Inflammatory macrophage (primary cell): ENCODE measurements at regions not wholly inside any gene's neighbourhood (a gene's known extent, or its start where the extent isn't known, plus 50 kb on each side); places are given as distances from the start of the nearest gene placed in this dataset.

Experiments
- DNase-seq, 2 donors: peaks; one replicate each; pipeline ENCODE4 v3.0.0-alpha.2; 2020 to 2022

DNA sequence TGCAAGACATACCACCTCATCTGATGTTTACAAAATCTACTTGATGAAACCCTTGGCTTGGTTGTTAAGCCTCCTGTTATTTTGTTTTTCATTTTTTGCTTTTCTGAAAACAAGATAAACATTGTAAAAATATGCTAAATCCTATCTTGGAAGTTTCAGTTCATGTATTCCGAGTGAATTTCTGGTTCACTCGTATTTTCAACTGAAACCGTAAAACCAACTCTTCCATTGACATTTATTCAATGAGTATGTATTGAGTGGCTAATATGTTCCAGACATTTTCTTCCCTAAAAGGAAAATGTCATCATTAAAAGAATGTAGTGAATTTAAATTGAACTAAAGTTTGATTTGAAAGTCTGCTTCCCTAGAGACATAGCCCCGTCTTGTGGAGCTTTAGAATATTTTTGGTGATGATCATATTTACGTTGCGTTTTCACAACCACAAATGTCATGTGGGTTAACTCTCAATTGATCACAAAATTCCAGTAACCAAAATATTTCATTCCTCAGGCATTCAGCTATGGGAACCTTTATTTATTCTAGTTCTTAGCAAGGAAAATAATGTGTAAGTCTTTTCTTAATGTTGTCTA lies 204.2 kb downstream of the MBD2 start:
- no peak for DNase-seq

DNA sequence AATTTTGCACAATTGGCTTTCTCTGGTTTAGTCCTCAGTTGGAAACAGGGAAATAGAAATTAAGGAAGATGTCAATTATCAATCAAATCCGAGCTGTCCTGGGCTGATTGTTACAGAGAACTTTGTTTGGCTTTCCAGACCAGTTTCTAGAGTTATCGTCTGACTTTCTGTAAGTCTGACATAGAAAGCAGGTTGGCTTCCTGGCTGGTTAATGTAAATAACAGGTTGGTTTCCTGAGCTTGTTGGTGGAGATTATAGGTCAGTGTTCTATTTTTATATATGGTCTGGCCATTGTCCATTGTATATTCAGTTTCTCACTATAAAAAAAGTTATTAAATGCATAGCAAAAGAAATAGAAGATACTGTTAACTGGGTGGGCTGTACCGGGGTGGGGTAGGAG lies 204.8 kb downstream of the MBD2 start:
- DNase-seq: no peak

DNA sequence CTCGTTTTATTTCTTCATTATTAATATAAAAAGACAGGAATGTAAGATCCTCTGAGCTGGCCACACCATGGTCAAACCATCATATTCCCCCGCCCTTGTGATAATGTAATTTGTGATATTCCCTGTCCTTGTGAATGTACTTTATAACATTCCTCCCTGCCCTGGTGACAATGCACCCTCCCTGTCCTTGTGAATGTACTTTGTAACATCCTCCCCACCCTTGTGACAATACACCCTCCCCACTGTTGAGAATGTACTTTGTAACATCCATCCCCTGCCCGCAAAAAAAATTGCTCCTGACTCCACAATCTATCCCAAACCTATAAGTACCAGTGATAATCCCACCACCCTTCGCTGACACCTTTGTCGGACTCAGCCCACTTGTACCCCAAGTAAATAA lies 211.0 kb downstream of the MBD2 start:
- DNase-seq: no peak

DNA sequence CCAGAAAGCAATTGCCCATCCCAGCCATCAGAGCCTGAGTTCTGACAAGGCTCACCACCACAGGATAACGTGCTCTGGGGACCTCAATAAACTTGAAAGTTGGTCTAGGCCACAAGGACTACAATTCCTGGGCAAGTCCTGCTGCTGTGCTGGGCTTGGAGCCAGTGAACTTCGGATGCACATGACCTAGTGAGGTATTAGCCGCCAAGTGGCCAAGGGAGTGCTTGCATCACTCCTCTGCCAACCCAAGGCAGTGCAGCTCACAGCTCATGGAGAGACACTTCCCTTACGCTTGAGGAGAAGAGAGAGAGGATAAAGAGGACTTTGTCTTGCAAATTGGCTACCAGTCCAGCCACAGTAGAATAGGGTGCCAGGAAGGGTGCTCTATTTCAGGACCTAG lies 219.6 kb downstream of the MBD2 start:
- no peak for DNase-seq

DNA sequence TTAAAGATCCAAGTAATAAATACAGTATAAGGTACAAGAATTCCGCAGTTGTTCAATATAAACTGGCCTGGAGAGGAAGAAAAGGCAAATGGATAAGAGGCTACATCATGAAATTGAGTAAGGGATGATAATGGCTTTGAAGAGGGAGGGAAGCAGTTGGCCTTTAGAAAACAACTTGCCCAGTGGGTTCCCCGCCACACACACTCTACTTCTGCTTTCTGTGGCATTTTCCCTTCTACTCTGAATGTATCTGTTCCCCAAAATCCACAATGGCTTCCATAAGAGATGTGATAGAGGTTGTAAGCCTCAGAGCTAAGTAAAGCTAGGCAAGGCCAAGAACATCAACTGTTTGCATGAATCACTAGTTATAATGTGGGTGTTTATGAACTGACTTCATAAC lies 221.3 kb downstream of the MBD2 start:
- DNase-seq: no peak

DNA sequence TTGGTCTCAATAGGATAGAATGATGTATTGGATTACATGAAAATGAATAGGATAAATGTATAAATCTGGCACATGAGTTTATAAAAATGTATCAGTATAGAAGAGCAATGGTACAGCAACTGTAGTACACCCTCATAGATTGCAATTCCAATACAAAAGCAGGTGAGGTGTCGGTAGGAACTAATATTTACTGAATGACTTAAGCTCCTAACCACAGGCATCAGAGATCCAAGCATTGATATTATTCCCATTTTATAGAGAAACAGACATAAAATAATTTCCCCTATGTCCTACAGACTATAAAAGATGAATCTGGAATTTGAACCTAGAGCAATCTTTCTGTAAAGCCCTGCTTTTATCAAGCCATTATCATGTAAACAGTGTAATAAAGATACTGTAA lies 227.4 kb downstream of the MBD2 start:
- no peak for DNase-seq

DNA sequence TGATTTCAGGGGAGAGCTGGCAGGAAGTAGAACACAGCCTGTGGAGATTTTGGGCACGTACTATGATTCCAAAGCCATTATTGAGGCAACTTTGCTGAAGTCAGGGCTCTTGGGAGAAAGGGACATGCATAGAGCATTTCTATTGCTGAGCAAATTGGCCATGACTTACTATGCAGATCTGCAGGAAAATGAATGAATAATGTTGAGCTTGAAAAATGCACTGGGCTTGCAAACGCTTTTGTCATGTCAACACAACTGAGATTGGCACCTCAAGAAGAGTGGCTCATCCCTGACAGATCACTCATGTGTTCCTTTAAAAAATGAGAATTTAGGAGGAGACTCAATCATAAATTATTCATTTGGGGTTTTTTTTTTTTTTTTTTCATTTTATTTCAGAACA lies 230.5 kb downstream of the MBD2 start:
- no peak for DNase-seq

DNA sequence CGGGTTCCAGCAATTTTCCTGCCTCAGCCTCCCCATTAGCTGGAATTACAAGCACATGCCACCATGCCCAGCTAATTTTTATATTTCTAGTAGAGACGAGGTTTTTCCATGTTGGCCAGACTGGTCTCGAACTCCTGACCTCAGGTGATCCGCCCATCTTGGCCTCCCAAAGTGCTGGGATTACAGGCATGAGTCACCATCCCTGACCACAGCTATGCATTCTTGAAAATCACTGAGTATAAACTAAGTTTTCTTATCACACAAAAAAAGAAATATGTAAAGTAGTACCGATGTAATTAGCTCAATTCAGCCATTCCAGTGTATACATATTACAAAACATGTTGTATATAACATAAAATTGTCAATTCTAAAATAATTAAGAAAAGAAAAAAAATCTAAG lies 232.7 kb downstream of the MBD2 start:
- no peak for DNase-seq

DNA sequence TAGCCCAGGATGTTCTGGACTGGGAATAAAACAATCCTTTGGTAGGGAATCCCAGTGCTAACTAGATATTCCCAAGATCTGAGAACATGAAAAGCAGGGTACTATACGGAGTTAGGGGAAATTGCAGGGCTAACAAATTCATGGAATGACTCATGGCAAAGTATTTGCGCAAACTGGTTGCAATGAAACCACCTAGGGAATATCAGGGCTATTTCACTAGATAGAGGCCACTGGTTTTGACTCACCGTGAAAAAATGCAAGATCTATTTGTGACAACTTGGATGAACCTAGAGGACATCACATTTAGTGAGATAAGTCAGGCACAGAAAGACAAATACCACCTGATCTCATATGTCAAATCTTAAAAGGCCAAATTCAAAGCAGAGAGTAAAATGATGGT lies 233.3 kb downstream of the MBD2 start:
- DNase-seq: no peak

DNA sequence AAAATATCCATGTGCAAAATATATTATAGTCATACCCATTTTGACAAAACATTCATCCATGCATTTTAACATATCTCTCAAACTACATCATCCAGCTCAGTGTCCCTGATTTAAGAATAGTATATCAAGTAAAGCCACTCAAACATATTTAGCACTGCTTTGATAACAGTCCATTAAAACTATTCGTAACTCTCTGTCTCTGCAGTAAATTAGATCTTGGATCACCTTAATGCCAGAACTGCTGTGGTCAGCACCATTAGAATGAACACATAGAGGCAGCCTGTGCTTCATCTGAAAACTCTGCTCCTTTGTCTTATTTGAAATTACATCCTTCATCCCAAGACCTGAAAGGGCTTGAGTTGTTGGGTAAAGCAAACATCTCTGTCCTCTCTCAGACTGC lies 234.0 kb downstream of the MBD2 start:
- DNase-seq: no peak

DNA sequence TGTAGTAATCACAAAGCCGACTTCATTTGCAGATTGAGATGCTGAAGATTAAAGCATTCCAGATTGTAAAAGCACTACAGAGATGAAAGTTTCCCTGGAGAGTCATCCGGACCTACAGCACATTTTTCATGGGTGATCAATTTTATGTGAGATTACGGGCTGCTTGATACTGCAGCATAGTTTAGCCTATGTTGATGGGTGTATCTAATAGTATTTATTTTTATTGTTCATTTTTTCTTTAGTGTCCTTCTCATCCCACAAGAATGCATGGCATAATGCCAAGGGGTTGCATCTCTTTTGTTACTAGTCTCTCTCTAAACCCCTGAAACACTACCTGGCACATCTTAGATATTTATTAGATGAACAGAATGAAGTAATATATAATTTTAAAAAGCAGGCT lies 240.4 kb downstream of the MBD2 start:
- no peak for DNase-seq

DNA sequence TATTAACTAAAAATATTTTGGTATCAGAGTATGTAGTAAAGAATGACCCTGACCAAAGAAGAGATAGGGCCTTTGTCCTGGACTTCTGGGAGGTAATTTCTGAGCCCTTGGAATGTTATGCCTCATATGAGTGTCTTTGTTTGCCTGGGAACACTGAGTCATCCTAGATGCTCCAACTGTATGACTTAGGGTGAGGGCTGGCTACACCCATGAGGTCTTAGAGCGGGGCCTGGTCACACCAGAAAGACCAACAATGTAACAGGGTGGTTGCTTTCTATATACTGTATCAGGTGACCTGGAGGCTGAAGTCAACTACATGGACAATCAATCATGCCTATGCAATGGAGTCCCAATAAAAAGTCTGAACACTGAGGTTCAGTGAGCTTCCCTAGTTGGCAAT lies 253.1 kb downstream of the MBD2 start:
- no peak for DNase-seq

DNA sequence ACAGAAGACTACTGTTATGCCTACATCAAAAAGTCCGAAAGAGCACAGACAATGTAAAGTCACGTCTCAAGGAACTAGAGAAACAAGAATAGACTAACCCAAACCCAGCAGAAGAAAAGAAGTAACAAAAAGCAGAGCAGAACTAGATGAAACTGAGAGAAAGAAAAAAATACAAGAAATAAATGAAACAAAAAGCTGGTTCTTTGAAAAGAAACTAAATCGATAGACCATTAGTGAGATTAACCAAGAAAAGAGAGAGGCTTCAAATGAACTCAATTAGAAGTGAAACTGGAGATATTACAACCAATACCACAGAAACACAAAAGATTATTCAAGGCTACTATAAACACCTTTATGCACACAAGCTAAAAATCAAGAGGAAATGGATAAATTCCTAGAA lies 271.8 kb downstream of the MBD2 start:
- DNase-seq: no peak

DNA sequence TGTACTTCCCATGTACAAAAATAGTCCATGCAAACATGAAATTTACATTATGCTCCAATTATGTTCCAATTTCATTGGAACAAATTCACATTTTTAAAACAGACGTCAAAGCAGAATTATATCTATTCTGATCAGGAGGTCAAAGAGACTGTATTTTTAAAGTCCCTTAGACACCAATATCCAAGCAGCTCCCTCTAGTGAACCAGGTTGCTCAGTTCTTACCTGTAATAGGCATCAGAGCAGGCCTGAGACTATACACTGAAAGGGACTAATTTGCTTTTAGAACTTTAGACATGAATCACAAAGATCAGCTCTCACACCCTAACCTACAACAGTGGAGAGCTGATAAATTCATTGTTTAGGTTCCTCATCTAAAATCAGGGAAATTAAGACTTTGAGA lies 273.9 kb downstream of the MBD2 start:
- DNase-seq: no peak

DNA sequence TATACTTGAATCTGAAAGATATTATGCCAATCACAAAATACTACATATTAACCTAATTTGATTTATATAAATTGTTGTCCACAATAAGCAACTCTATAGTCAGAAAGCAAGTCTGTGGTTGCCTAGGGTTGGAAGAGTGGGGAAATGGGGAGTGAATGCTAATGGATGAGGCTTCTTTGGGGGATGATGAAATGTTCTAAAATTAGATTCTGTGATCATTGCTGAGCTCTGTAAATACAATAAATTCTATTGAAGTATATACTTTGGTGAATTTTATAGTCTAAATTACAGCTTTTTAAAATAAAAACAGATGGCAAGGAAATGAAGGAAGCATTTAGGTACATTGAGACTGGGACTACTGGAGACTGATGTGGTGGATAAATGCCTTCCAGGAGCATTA lies 275.5 kb downstream of the MBD2 start:
- DNase-seq: no peak

DNA sequence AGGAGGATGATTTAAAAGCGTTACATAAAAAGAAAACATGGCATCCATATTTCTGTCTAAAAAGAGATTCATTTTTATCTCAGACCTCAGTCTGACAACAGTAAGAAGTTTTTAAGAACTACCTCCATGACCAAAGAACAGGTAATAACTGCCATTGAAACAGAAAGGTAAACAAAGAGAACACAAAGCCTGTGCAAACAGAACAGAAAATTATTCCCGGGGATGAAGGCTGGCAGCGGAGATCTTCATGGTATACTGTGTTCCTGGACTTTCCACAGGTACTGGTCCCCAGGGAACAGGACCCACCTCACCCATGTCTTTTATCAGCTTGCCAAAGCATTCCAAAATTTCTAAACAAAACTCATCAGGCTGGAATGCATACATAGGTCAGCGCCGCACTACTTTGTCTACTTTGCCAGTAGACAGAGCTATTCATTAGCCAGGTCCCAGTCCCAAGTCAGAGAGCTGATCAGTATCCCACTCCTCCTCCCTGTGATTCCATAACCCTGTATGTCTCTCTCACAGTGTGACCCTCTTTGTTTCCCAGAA lies 277.3 kb downstream of the MBD2 start:
- no peak for DNase-seq

DNA sequence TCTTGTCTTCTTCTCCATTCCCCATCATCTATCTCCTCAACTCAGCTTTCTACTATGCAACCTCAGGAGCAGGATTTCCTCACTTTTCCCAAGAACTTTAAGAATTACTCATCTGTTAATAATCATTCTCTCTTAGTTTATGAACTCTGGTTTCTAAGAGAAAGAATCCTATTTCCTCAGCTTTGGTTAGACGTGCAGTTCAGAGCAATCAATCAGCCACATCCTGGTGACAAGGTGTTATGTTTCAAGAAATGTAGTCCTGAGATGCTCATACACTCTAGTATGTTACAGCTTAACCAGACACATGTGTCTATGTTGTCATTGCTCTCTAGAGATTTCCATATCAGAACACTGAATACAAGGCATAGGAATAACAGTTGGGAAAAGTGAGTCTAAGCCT lies 277.9 kb downstream of the MBD2 start:
- no peak for DNase-seq

DNA sequence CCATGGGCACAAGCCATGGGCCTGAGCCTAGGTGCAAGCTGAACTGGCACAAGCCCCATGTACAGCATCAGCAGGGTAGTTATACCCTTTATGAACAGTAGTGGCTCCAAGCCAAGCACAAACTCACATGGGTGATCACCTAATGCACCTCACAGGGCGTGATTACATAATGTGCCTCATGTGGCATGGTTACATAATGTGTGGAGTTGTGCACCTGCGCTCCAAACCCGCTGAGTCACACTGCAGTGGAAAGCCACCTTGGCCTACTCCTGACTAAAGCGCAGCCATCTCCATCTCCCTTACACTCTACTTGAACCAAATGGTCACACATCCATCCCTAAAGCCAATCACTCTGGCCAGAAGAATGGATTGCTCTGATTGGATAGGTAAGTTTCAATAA lies 279.7 kb downstream of the MBD2 start:
- no peak for DNase-seq

DNA sequence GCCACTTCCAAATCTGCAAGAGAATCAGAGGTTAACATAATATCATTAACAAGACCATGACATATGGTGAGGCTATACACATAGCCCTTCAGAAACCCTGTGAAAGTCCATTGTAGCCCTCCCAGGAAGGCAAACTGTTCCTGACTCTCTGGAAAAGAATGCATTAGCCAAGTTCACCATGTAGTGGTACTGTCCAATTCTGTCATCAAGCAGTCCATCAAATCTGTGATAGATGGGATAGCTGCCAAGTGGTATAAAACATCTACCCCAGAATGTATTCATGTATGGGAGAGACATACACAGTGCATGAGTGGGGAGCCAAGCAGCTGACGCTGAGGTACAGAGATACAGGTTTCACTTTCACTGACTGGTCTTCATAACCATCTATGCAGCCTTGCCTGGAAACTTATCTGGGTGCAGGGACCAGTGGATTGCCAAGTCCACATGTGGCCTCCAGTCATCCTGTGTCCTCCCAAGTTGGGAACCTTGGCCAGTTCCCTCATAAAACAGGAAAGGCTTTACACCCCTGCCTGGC lies 281.1 kb downstream of the MBD2 start:
- no peak for DNase-seq

DNA sequence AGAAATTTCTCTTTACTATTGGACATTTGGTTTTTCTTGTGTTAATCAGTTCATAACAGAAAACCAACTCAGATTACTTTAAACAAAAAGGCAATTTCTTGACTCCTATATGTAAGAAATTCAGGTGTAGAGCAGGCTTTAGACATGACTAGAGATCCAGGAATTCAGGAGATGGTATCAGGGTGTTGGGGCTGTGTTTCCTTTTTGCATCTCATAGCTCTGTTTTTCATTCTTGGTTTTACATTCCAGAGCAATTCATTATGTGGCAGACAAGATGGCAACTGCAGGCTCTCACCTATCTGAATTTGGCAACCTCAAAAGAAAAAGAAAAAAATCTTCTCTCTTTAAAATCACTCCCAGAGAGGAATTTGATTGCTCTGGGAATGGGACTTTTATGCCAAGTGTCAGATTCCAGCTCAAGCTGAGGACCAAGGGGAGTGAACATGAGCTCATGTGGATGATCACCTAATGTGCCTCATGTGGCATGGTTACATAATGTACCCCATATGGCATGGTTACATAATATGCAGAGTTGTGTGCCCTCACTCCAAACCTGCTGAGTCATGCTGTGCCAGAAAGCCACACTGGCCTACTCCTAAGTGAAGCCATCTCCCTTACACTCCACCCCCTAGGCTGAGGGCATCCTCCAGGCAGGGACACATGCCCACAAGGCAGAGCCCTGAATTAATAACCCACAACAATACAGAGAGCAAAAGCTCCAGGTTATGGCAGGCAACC lies 282.7 kb downstream of the MBD2 start:
- no peak for DNase-seq

DNA sequence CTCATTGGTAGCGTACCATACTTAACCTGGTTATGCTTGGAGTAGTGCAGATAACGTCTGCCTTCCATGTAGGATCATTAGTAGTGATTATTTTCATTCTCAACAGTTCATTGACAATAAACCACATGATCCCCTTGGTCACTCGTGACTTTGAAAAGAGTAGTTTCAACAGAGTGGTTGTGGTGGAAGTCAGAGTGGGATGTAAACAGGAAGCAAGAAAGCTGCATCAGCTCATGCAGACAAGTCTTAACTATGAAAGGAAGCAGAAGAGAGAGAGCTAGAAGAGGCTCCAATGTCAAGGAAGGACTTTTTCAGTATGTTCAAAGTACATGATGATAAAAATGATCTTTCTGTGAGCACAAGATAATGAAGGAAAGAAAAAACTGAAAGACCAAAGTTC lies 287.4 kb downstream of the MBD2 start:
- DNase-seq: peak in 1 of 2 donors; percentile 3

DNA sequence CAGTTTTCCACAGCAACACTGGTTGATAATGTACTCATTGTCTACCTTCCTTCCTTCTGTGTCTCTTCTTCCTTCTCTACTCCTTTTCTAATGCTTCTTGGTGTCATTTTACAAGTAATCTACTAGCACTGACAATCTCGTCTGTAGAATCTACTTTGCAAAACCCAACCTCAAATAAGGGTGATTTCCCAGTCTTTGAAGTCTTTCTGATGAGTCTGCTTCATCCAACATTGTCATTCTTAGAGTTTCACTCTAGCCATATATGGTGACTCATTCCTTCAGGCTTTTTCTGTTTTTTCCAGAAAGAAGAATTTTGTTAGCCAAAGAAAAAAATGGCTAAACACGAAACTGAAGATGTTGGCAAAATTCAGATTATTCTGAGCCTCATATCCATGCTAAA lies 288.7 kb downstream of the MBD2 start:
- no peak for DNase-seq

DNA sequence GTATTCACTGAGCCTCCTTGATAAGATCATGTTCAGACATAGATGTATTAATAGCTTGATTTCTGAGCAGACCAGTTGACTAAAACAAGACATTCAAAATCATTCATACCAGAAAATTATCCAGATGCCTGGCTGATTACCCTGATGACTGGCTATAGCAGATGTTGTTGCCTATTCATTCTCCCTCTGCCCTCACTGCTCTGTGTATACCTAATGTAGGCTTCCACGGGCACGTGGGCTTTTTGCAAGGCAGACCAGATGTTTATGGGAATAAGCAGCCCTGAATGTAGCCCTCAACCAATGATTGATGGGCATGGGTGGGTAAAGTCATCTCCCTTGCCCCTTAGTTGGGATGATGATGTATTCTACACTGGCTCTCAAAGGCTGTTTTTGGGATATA lies 289.1 kb downstream of the MBD2 start:
- DNase-seq: no peak

DNA sequence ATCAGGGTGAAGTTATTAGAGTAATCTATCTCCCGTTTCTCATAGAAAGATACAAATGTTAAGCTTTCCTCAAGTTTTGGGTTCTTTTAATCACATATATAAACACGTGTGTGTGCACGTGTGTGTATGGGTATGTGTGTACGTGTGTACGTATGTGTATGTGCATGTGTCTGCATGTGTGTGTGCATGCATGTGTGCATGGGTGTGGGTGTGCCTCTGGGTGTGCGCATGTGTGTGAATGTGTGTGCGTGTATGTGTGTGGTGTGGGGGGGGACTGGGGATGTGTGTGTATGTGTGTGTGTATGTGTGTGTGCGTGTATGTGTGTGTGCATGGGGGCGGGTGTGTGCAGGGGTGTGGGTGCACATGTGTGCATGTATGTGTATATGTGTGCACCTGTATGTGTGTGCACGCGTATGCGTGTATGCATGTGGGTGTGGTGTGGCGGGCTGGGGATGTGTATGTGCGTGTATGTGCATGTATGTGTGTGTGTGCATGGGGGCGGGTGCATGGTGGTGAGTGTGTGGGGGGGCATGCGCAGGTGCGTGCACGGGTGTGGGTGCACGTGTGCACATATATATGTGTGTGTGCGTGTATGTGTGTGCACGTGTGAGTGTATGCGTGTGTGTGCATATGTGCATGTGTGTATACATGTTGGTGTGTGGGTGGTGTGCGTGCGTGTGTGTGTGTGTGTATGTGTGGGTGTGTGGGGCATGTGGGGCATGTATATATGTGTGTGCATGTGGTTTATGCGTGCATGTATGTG lies 304.0 kb downstream of the MBD2 start:
- DNase-seq: no peak
